ENCODE measurements at regions not wholly inside any gene's neighbourhood (a gene's known extent, or its start where the extent isn't known, plus 50 kb on each side); places are given as distances from the start of the nearest gene placed in this dataset.

- TF ChIP-seq CHD7 (IDR thresholded peaks at IDR 0.05; ENCODE audit: low read depth, low read length) (no peak), ZNF140 (CRISPR knock-in tag; IDR thresholded peaks at IDR 0.05) (no peak), HCFC1 (IDR thresholded peaks at IDR 0.05; ENCODE audit: low read depth, low read length) (no peak), RFX5 (IDR thresholded peaks at IDR 0.05; ENCODE audit: low read depth, low read length) (no peak), ZNF224 (CRISPR knock-in tag; IDR thresholded peaks at IDR 0.05) (no peak), JUND (IDR thresholded peaks at IDR 0.05; ENCODE audit: borderline replicate concordance, low read depth, low read length) (no peak), JUND (tag; IDR thresholded peaks at IDR 0.05; ENCODE audit: borderline replicate concordance, low read depth, low read length) (no peak), POLR2AphosphoS2 (IDR thresholded peaks at IDR 0.05; ENCODE audit: low read length) (no peak), MCM2 (IDR thresholded peaks at IDR 0.05; ENCODE audit: low read depth) (no peak), SOX6 (IDR thresholded peaks at IDR 0.05) (no peak), STAT5B (CRISPR knock-in tag; IDR thresholded peaks at IDR 0.05) (no peak), FUS (optimal IDR thresholded peaks at IDR 0.05; ENCODE audit: low read depth, low read length) (no peak)
- TF ChIP-seq, protein P1, sequence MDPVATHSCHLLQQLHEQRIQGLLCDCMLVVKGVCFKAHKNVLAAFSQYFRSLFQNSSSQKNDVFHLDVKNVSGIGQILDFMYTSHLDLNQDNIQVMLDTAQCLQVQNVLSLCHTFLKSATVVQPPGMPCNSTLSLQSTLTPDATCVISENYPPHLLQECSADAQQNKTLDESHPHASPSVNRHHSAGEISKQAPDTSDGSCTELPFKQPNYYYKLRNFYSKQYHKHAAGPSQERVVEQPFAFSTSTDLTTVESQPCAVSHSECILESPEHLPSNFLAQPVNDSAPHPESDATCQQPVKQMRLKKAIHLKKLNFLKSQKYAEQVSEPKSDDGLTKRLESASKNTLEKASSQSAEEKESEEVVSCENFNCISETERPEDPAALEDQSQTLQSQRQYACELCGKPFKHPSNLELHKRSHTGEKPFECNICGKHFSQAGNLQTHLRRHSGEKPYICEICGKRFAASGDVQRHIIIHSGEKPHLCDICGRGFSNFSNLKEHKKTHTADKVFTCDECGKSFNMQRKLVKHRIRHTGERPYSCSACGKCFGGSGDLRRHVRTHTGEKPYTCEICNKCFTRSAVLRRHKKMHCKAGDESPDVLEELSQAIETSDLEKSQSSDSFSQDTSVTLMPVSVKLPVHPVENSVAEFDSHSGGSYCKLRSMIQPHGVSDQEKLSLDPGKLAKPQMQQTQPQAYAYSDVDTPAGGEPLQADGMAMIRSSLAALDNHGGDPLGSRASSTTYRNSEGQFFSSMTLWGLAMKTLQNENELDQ (CRISPR knock-in tag; IDR thresholded peaks at IDR 0.05; ENCODE audit: borderline replicate concordance) = no peak
These were observed 313.7 kb downstream of the VPS13C start (continued) for GRCh38 chr15:61746589-61746988.

Data from K562 (cell line).